Activated CD4-positive, alpha-beta memory T cell treated with anti-CD3 and anti-CD28 coated beads for 36 hours (primary cell): ENCODE measurements at regions not wholly inside any gene's neighbourhood (a gene's known extent, or its start where the extent isn't known, plus 50 kb on each side); places are given as distances from the start of the nearest gene placed in this dataset.

Source experiments
- CTCF ChIA-PET: fragments of 350-600 bp; sonication (Branson Sonifier 250); formaldehyde crosslinking; loops from one replicate; lab custom pipeline; 2021; ENCODE audit warnings: antibody characterized with exemption, inconsistent platforms; lab: Charles Lee
- POLR2A ChIA-PET: fragments of 350-600 bp; sonication (Branson Sonifier 250); formaldehyde crosslinking; loops from one replicate; lab custom pipeline; 2021; ENCODE audit warnings: antibody characterized with exemption; lab: Charles Lee
- DNase-seq: peaks from one replicate; pipeline ENCODE4 v3.0.0-alpha.2; 2020
- H3K27ac Mint-ChIP-seq: one replicate; pipeline ENCODE4 v1.8.0; 2021; ENCODE audit warnings: mixed read lengths
- H3K27me3 Mint-ChIP-seq: one replicate; pipeline ENCODE4 v1.8.0; 2021; ENCODE audit warnings: mixed read lengths
- H3K36me3 Mint-ChIP-seq: one replicate; pipeline ENCODE4 v1.8.0; 2021; ENCODE audit warnings: mixed read lengths
- H3K4me1 Mint-ChIP-seq: one replicate; pipeline ENCODE4 v1.8.0; 2021; ENCODE audit warnings: low read depth, mixed read lengths
- H3K4me3 Mint-ChIP-seq: one replicate; pipeline ENCODE4 v1.8.0; 2021; ENCODE audit warnings: mild to moderate bottlenecking, mixed read lengths
- H3K9me3 Mint-ChIP-seq: one replicate; pipeline ENCODE4 v1.8.0; 2021; ENCODE audit warnings: mixed read lengths
- intact Hi-C: fragments of 100-400 bp; cut with micrococcal nuclease; formaldehyde crosslinking; loops from one replicate; pipeline ENCODE4 v1.15.1; 2023

DNA sequence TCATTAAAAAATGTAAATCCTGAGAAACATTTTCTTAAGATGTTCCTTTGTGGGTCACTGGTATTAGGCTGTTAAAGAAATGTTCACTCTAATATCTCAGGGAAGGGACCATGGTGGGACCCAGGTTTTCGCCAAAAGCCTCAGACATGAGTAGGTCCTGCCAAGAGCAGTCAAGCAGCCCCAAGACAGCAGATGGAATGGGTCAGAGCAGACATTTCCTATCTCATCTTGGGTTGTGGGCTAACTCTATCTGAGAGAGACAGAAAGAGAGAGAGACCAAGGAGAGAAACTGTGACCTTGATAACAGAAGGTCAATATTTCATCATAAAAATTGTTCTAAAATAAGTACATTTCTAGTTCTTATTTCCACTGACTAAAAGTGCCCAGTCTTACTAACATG lies 661.7 kb downstream of the TSN start:
- no peak overlapping the region for H3K4me3 Mint-ChIP-seq
- intact Hi-C loops: no loop called here
- H3K4me1 Mint-ChIP-seq: no peaks in the 10 kb centered on the region
- H3K27me3 Mint-ChIP-seq: no peaks in the 10 kb centered on the region
- H3K9me3 Mint-ChIP-seq: no peaks in the 10 kb centered on the region
- DNase-seq: no peak
- H3K27ac Mint-ChIP-seq: no peak overlapping the region
- H3K36me3 Mint-ChIP-seq: no peaks in the 10 kb centered on the region
- CTCF ChIA-PET: no interaction called here
- POLR2A ChIA-PET: no interaction called here

- intact Hi-C loops: no loop called here
- no peaks in the 10 kb centered on the region for H3K36me3 Mint-ChIP-seq
- CTCF ChIA-PET: no interaction called here
- no peak overlapping the region for H3K4me3 Mint-ChIP-seq
- no peak overlapping the region for H3K27ac Mint-ChIP-seq
- no peak for DNase-seq
- POLR2A ChIA-PET: no interaction called here
- no peaks in the 10 kb centered on the region for H3K27me3 Mint-ChIP-seq
- no peaks in the 10 kb centered on the region for H3K9me3 Mint-ChIP-seq
- no peaks in the 10 kb centered on the region for H3K4me1 Mint-ChIP-seq
Observed at GRCh38 chr2:122421775-122422174, 666.3 kb downstream of the TSN start.

DNA sequence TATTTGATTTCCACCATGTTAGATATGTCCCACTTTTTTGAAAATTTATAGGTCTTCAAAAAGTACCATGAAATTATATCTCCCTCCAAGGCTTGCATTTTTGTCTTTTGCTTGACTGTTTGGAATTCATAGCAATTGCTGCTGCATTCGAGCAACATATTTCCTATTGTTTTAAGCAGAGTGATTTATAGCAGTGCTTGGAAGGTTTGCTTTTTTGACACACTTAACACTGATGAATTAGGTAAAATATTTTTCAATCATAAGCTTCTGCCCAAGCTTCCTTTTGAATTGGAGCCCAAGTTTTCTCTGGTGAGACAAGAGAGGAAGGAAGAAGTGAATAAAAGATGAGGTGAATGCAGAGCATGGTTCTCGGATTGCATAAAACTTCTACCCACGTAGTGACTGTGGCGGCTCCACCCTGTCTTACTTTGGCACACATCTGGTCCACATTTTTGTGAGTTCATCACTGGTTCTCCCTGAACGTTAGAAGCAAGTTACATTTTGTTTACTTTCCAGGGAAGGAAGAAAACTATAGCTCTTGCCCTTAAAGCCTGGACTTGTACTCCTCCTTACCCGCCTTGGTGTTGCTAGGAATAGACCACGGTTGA lies 667.0 kb downstream of the TSN start:
- no peak for DNase-seq
- intact Hi-C loops: no loop called here
- Mint-ChIP-seq H3K9me3 (no peaks in the 10 kb centered on the region), H3K36me3 (no peaks in the 10 kb centered on the region), H3K4me3 (no peak overlapping the region), H3K4me1 (no peaks in the 10 kb centered on the region), H3K27me3 (no peaks in the 10 kb centered on the region), H3K27ac (no peak overlapping the region)
- ChIA-PET CTCF (no interaction called here), POLR2A (no interaction called here)

GRCh38 chr2:122423934-122424333 lies 668.5 kb downstream of the TSN start:
- ChIA-PET CTCF (no interaction called here), POLR2A (no interaction called here)
- H3K9me3 Mint-ChIP-seq: no peaks in the 10 kb centered on the region
- no peaks in the 10 kb centered on the region for H3K27me3 Mint-ChIP-seq
- intact Hi-C loops: no loop called here
- H3K4me1 Mint-ChIP-seq: no peaks in the 10 kb centered on the region
- no peak overlapping the region for H3K27ac Mint-ChIP-seq
- DNase-seq: no peak
- H3K36me3 Mint-ChIP-seq: no peaks in the 10 kb centered on the region
- no peak overlapping the region for H3K4me3 Mint-ChIP-seq

- H3K27me3 Mint-ChIP-seq: no peaks in the 10 kb centered on the region
- ChIA-PET POLR2A (no interaction called here), CTCF (no interaction called here)
- intact Hi-C loops: no loop called here
- H3K36me3 Mint-ChIP-seq: no peaks in the 10 kb centered on the region
- no peak overlapping the region for H3K27ac Mint-ChIP-seq
- H3K4me3 Mint-ChIP-seq: no peak overlapping the region
- DNase-seq: no peak
- H3K9me3 Mint-ChIP-seq: no peaks in the 10 kb centered on the region
- no peaks in the 10 kb centered on the region for H3K4me1 Mint-ChIP-seq
Observed at GRCh38 chr2:122433123-122433754, 677.8 kb downstream of the TSN start.

DNA sequence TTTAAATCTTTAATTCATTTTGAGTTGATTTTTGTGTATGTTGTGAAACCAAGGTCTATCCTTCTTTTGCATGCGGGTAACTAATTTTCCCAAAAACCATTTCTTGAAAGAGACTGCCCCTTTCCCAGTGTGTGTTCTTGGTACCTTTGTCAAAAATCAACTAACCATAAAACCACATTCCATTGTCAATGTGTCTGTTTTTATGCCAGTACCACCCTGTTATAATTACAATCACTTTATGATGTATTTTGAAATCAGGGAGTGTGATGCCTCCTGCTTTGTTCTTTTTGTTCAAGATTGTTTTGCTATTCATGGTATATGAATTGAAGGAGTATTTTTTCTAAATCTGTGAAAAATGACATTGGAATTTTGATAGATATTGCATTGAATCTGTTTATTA lies 689.6 kb downstream of the TSN start:
- Mint-ChIP-seq H3K27me3 (no peaks in the 10 kb centered on the region), H3K4me3 (no peak overlapping the region), H3K4me1 (no peaks in the 10 kb centered on the region), H3K9me3 (no peaks in the 10 kb centered on the region), H3K36me3 (no peaks in the 10 kb centered on the region), H3K27ac (no peak overlapping the region)
- ChIA-PET CTCF (no interaction called here), POLR2A (no interaction called here)
- DNase-seq: no peak
- intact Hi-C loops: no loop called here

GRCh38 chr2:122446761-122447160 lies 691.3 kb downstream of the TSN start:
- H3K9me3 Mint-ChIP-seq: no peaks in the 10 kb centered on the region
- no peak overlapping the region for H3K27ac Mint-ChIP-seq
- no peak for DNase-seq
- no peaks in the 10 kb centered on the region for H3K4me1 Mint-ChIP-seq
- intact Hi-C loops: no loop called here
- no peak overlapping the region for H3K4me3 Mint-ChIP-seq
- POLR2A ChIA-PET: no interaction called here
- no peaks in the 10 kb centered on the region for H3K36me3 Mint-ChIP-seq
- no peaks in the 10 kb centered on the region for H3K27me3 Mint-ChIP-seq
- CTCF ChIA-PET: no interaction called here

DNA sequence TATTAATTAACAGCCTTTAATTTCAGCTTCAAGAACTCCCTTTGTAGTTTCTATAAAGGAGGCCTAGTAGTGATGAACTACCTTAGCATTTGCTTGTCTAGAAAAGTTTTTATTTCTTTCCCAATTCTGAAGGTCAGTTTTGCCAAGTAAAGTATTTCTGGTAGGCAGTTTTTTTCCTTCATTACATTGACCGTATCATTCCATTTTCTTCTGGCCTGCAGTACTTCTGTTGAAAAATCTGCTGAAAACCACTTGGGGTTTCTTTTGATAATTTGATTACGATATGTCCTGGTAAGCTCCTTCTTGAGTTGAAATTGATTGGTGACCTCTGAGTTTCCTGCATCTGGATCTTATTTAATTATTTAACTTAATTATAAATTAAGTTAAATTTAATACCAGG lies 691.8 kb downstream of the TSN start:
- no peak overlapping the region for H3K4me3 Mint-ChIP-seq
- POLR2A ChIA-PET: no interaction called here
- H3K36me3 Mint-ChIP-seq: no peaks in the 10 kb centered on the region
- no peaks in the 10 kb centered on the region for H3K9me3 Mint-ChIP-seq
- DNase-seq: no peak
- CTCF ChIA-PET: no interaction called here
- H3K4me1 Mint-ChIP-seq: no peaks in the 10 kb centered on the region
- no peak overlapping the region for H3K27ac Mint-ChIP-seq
- no peaks in the 10 kb centered on the region for H3K27me3 Mint-ChIP-seq
- intact Hi-C loops: no loop called here

- DNase-seq: no peak
- no peak overlapping the region for H3K27ac Mint-ChIP-seq
- intact Hi-C loops: no loop called here
- ChIA-PET POLR2A (no interaction called here), CTCF (interaction anchor here (0.6 to 1.3 kb wide), 3 partner anchors 147 to 476 kb away, joined by 3 to 4 read pairs (median 4); no protein-coding TSS in a partner anchor)
- H3K9me3 Mint-ChIP-seq: peaks cover 16% of the 10 kb centered on the region
- no peaks in the 10 kb centered on the region for H3K4me1 Mint-ChIP-seq
- H3K36me3 Mint-ChIP-seq: no peaks in the 10 kb centered on the region
- no peak overlapping the region for H3K4me3 Mint-ChIP-seq
- no peaks in the 10 kb centered on the region for H3K27me3 Mint-ChIP-seq
Observed at GRCh38 chr2:122451040-122451439, 695.6 kb downstream of the TSN start.

DNA sequence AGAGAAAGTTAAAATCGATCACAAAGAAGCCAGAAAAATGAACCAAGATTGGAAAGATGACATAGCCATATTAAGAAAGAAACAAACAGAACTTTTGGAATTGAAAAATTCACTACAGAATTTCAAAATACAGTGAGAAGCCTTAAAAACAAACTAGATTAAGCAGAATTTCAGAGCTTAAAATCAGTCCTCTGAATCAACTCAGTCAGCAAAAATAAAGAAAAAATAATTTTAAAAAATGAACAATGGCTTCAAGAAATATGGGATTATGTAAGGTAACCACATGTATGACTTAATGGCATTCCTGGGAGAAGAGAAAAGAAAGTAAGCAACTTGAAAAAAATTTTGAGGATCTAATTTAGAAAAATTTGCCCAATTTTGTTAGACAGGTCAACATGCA lies 696.2 kb downstream of the TSN start:
- ChIA-PET POLR2A (no interaction called here), CTCF (interaction anchor here (0.6 to 1.3 kb wide), 3 partner anchors 146 to 477 kb away, joined by 3 to 4 read pairs (median 4); no protein-coding TSS in a partner anchor)
- no peak for DNase-seq
- intact Hi-C loops: no loop called here
- Mint-ChIP-seq H3K9me3 (peaks cover 18% of the 10 kb centered on the region), H3K4me1 (no peaks in the 10 kb centered on the region), H3K27ac (no peak overlapping the region), H3K4me3 (no peak overlapping the region), H3K27me3 (no peaks in the 10 kb centered on the region), H3K36me3 (no peaks in the 10 kb centered on the region)

DNA sequence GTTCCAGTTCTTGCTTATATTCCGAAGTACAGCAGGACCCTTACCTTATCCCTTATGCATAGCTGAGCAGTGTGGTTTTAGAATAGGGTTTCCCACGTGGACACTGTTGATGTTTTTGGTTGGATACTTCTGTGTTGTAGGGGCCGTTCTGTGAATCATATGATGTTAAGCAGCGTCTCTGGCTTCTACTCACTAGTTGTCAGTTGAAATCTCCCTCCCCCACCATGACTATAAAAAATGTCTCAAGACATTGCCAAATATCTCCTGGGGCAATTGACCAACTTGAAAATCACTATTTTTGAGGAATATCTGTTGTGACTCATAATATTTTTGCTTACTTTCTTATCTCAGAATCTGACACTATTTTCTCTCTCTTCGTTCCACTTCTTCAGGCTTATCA lies 713.7 kb downstream of the TSN start:
- H3K4me3 Mint-ChIP-seq: no peak overlapping the region
- peaks cover 4% of the 10 kb centered on the region for H3K9me3 Mint-ChIP-seq
- intact Hi-C loops: no loop called here
- H3K36me3 Mint-ChIP-seq: no peaks in the 10 kb centered on the region
- ChIA-PET CTCF (no interaction called here), POLR2A (no interaction called here)
- no peak overlapping the region for H3K27ac Mint-ChIP-seq
- H3K27me3 Mint-ChIP-seq: no peaks in the 10 kb centered on the region
- H3K4me1 Mint-ChIP-seq: no peaks in the 10 kb centered on the region
- no peak for DNase-seq

GRCh38 chr2:122471753-122472152 lies 716.3 kb downstream of the TSN start:
- intact Hi-C loops: no loop called here
- ChIA-PET CTCF (no interaction called here), POLR2A (no interaction called here)
- no peak overlapping the region for H3K4me3 Mint-ChIP-seq
- H3K9me3 Mint-ChIP-seq: no peaks in the 10 kb centered on the region
- H3K4me1 Mint-ChIP-seq: no peaks in the 10 kb centered on the region
- no peak overlapping the region for H3K27ac Mint-ChIP-seq
- no peaks in the 10 kb centered on the region for H3K27me3 Mint-ChIP-seq
- no peak for DNase-seq
- no peaks in the 10 kb centered on the region for H3K36me3 Mint-ChIP-seq

DNA sequence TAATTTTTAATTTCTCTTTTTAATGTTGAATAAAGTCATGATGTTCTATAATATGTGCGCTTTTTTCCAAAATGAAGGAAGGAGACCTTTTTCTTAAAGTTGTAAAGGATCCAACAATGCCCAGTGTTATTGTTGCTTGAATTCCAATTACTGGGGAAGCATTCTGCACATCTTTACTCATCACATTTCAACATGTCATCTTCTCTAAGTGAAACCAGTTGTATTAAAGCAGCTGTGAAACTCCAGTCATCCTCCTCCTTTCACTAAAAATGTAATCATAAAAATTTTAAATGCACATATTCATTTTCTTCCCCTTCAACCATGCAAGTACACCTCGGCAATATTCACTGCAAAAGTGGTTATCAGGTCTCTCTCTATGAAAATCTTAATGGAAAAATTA lies 722.7 kb downstream of the TSN start:
- Mint-ChIP-seq H3K4me1 (no peaks in the 10 kb centered on the region), H3K27me3 (no peaks in the 10 kb centered on the region), H3K27ac (no peak overlapping the region), H3K36me3 (no peaks in the 10 kb centered on the region), H3K4me3 (no peak overlapping the region), H3K9me3 (no peaks in the 10 kb centered on the region)
- ChIA-PET POLR2A (no interaction called here), CTCF (no interaction called here)
- intact Hi-C loops: no loop called here
- DNase-seq: no peak
